SK-N-SH (cell line): ENCODE measurements at regions not wholly inside any gene's neighbourhood (a gene's known extent, or its start where the extent isn't known, plus 50 kb on each side); places are given as distances from the start of the nearest gene placed in this dataset.

ENCODE experiments used
- CTCF ChIP-seq: fragments of 200-600 bp; sonication (generic); IDR thresholded peaks from 2 replicates; pipeline ENCODE4 v1.6.1; 2017; ENCODE audit warnings: antibody characterized with exemption, mild to moderate bottlenecking, moderate library complexity
- EP300 ChIP-seq, 2 experiments: IDR thresholded peaks; 2 replicates each; pipeline versions ENCODE4 v1.4.0 to v1.6.1; 2012; ENCODE audit warnings: borderline replicate concordance in 1 of 2, low read depth in 1 of 2, low read length in 1 of 2
- EZH2phosphoT487 ChIP-seq: fragments of 200-600 bp; sonication (generic); IDR thresholded peaks from 2 replicates; pipeline ENCODE4 v1.6.1; 2017; ENCODE audit warnings: low read depth, mixed run types, mild to moderate bottlenecking, antibody characterized with exemption, moderate library complexity, borderline replicate concordance
- JUND ChIP-seq: IDR thresholded peaks from 2 replicates; pipeline ENCODE4 v1.4.0; 2012
- MAX ChIP-seq: IDR thresholded peaks from 2 replicates; pipeline ENCODE4 v1.4.0; 2012; ENCODE audit warnings: low read depth
- MXI1 ChIP-seq: IDR thresholded peaks from 2 replicates; pipeline ENCODE4 v1.6.1; 2012; ENCODE audit warnings: mild to moderate bottlenecking, low read depth, low read length, improper control_type of control experiment
- NFIC ChIP-seq: IDR thresholded peaks from 2 replicates; pipeline ENCODE4 v1.4.0; 2012; ENCODE audit warnings: borderline replicate concordance
- PBX3 ChIP-seq: IDR thresholded peaks from 2 replicates; pipeline ENCODE4; 2012
- POLR2AphosphoS5 ChIP-seq: IDR thresholded peaks from 2 replicates; pipeline ENCODE4 v1.6.1; 2012; ENCODE audit warnings: low read depth, low read length
- SMC3 ChIP-seq: IDR thresholded peaks from 2 replicates; pipeline ENCODE4 v1.6.1; 2012; ENCODE audit warnings: low read depth, low read length, improper control_type of control experiment
- TEAD4 ChIP-seq: IDR thresholded peaks from 2 replicates; pipeline ENCODE4 v1.4.0; 2012; ENCODE audit warnings: mild to moderate bottlenecking, borderline replicate concordance; ENCODE audit not compliant: insufficient read depth
- USF2 ChIP-seq: fragments of 150-350 bp; IDR thresholded peaks from 2 replicates; pipeline ENCODE4 v1.6.1; 2017; ENCODE audit warnings: antibody characterized with exemption, low read length, low read depth, borderline replicate concordance
- YY1 ChIP-seq: IDR thresholded peaks from 2 replicates; pipeline ENCODE4 v1.4.0; 2012; ENCODE audit warnings: low read depth, mild to moderate bottlenecking

- TF ChIP-seq MAX (peak; percentile 75; the same call in 1 of the 2 replicates), SMC3 (no peak), EZH2phosphoT487 (no peak), CTCF (no peak), NFIC (peak; percentile 74; the same call in 1 of the 2 replicates), EP300 (IDR thresholded peaks at IDR 0.05; ENCODE audit: borderline replicate concordance in 1 of 2, low read depth in 1 of 2, low read length in 1 of 2) (peak; percentile 67 to 75; a peak in 3 of 4 replicates), JUND (peak; percentile 62), MXI1 (no peak), POLR2AphosphoS5 (peak; percentile 66; the same call in 1 of the 2 replicates), YY1 (no peak), TEAD4 (peak; percentile 69), PBX3 (no peak; the same call in none of the 2 replicates), USF2 (no peak)
These were observed 265.4 kb downstream of the TRIB2 start for GRCh38 chr2:12982149-12982584.
